GM21381 (cell line): ENCODE measurements at regions not wholly inside any gene's neighbourhood (a gene's known extent, or its start where the extent isn't known, plus 50 kb on each side); places are given as distances from the start of the nearest gene placed in this dataset.

Experiments used
- ATAC-seq: cut with Tn5 transposase; IDR thresholded peaks from one replicate; pipeline ENCODE4 v1.9.1; 2021; ENCODE audit warnings: mild to moderate bottlenecking, moderate library complexity; ENCODE audit not compliant: unreplicated experiment

- ATAC-seq: no peak
Measured at GRCh38 chr12:98180603-98181002, 334.8 kb upstream of the TMPO start.

GRCh38 chr12:98182821-98183220, 332.6 kb upstream of the TMPO start:
- ATAC-seq: no peak

DNA sequence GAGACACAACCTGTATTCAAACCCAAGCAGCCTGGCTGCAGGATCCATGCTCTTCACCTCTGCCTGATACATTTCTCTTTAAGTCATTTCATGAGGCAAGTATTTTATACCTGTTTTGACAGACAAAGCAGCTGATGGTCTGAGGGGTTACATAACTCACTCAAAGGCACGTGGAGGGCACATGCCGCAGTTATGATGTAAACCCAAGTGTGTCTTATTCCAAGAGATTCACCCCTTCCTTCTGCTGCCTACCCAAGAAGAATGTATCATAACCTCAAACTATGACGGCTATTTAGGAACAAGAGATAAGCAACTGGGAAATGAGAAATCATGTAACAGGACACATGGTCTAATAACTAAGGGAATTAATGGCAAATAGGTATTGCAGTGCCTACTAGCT, 329.8 kb upstream of the TMPO start:
- ATAC-seq: no peak

DNA sequence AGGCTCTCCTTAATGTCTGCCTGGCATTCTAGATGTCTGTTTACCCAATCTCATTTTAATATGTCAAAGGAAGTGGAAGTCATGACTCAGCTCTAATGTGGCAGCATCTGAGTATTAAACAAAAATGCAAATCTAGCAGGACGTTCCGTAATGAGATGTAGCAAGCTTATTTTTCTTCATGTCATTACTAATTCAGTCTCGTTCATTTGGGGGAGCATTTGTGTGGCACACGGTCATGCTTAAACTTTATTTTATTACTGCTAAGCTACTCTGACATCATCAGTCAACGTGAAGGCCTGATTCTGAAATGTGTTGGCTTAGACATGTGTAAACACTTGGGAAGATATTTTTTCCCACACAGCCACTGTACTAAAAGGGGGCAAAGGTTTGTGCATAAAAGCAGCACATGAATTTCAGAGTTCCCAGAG, 326.7 kb upstream of the TMPO start:
- no peak for ATAC-seq

DNA sequence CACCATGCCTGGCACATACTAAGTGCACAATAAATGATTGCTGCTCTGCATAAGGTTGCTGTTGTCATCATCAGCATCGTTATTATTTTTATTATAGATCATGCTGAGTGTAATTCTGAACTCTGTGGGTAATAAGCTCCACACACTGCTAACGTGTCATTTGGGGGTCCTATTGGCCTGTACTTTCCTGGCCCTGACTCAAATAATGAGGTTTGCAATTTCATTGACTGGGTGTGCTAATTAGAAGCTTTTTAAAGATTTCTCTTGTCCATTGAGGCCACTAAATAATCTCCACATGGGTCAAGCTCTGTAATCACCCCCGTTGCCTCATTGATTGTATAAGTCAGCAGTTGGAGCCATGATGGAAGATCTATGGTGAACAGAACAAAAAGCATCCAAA, 320.8 kb upstream of the TMPO start:
- ATAC-seq: no peak

- no peak for ATAC-seq
Measured at GRCh38 chr12:98198261-98198982, 317.0 kb upstream of the TMPO start.

- ATAC-seq: no peak
Measured at GRCh38 chr12:98208816-98209215, 306.6 kb upstream of the TMPO start.

GRCh38 chr12:98211909-98212695, 303.3 kb upstream of the TMPO start:
- no peak for ATAC-seq

DNA sequence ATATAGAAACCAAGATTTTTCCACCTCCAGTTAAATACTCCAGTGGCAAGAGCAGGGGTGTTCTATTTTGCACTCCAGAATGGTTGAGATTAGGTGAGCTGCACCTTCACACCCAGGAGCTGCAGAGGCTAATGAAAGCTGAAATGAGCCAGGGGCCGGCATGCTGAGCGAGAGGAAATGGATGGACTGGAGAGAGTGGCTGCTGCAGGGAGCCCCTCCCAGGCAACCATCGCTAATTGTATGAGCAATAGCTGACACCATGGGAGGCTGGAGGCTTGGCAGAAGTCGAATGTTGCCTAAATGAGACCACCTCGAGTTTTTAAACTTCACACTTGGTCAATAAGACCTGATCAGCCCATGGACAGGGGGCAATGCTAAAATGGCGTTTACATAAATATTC, 301.8 kb upstream of the TMPO start:
- no peak for ATAC-seq

- ATAC-seq: no peak
Measured at GRCh38 chr12:98217257-98217656, 298.1 kb upstream of the TMPO start.

- no peak for ATAC-seq
Measured at GRCh38 chr12:98220636-98221035, 294.8 kb upstream of the TMPO start.

GRCh38 chr12:98221243-98221808, 294.1 kb upstream of the TMPO start:
- no peak for ATAC-seq

- ATAC-seq: no peak
Measured at GRCh38 chr12:98222135-98222534, 293.3 kb upstream of the TMPO start.

DNA sequence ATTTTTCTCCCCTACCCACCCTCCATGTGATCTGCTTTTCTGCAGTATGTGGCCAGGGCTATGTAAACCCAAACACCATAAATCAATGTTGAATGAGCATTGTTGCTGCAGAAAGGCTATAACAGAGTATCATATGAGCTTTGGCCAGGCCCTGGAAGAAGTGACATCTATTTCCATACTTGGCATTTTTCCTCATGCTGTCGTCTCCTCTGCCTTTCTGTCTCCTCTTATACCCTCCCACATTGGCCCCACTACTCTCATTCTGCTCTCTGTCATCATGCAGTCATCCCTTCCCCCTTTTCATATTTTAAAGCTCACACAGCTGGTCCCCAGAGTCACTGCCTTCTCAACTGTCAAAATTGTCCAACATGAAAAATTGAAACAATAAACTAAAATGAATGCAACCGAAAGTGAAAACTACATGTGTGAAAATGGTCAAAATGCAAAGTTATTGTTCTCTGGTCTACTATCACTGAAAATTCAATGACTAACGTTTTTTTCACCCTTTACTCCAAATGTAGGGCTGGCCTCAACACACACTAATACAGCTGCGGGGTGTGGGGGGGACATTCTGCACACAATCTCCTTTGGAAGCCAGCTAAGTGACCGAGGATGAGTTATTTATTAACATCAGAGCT, 290.7 kb upstream of the TMPO start:
- peak; percentile 77 for ATAC-seq

GRCh38 chr12:98227162-98227561, 288.2 kb upstream of the TMPO start:
- no peak for ATAC-seq

DNA sequence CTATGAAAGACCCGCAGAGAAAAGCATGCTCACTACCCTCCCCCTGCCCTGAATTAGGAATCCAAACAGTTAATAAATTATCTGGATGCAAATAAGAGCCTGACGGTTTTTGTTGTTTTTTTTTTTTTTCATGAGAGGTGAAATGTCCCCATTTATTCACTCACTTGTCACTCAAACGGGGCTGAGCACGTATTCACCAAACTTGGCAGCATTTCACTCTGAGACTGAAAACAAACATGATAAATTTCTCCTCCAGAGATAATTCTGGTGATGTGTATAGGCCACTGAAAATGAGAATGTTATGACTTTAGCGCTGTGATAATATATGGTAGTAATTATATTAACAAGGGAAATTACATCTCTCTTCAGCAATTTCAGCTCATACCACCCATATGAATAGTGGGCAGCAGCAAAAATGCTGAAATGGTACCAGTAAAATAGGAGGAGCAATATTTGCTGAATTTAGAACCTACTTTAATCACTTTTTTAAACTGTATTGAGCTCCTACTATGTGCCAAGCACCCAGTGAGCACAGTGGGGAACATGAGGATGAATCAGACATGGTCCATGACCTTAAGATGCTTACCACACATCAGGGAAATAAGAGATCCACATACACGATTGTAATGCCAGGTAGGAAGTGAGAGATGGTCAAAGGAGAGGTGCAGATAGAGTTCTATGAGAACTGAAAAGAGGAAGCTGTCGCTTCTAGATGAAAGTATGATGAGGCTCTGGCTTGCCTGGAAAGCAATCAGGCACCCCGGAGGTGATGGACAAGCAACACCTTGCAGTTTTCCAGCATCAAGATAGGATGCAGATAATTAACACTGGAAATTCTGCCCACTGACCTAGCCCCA, 286.5 kb upstream of the TMPO start:
- ATAC-seq: no peak

GRCh38 chr12:98229540-98229924, 285.9 kb upstream of the TMPO start:
- no peak for ATAC-seq

DNA sequence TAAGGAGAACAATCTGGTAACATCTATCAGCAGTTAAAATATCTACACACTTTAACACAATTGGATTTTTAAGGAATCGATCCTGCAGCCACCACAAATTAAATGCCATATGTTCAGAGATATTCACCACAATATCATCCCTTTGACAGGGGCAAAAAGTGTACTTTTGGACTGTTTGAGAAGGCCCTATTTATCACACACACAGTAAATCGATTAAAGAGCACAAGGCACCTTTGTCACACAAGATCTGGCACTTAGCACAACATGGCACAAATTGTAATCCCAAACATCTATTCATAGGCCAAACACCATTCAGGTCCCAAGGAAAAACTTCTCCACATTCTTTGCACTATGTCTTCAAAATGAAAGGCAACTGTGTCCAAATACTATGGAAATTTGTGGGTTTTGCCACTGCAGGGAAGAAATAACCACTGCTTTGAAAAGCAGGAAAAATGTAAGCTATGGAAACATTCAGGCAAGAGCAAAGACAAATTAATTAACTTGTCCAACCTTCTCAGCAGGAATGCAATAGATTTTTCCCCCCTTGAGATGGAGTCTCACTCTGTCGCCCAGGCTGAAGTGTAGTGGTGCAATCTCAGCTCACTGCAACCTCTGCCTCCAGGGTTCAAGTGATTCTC, 282.5 kb upstream of the TMPO start:
- no peak for ATAC-seq

DNA sequence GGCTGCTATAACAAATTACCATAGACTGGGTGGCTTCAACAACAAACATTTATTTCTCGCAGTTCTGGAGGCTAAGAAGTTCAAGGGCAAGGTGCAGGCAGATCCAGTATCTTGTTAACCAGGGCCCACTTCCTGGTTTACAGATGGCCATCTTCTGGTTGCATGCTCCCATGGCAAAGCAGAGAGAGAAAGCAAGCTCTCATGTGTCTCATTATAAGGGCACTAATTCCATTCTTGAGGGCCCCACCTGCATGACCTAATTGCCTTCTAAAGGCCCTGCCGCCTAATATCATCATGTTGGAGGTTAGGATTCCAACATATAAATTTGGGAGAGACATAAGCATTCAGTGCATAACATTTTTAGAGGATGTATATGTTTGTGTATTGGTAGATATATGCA, 280.1 kb upstream of the TMPO start:
- no peak for ATAC-seq

GRCh38 chr12:98238515-98239130, 276.8 kb upstream of the TMPO start:
- ATAC-seq: no peak
